ENCODE measurements at regions not wholly inside any gene's neighbourhood (a gene's known extent, or its start where the extent isn't known, plus 50 kb on each side); places are given as distances from the start of the nearest gene placed in this dataset.

DNA sequence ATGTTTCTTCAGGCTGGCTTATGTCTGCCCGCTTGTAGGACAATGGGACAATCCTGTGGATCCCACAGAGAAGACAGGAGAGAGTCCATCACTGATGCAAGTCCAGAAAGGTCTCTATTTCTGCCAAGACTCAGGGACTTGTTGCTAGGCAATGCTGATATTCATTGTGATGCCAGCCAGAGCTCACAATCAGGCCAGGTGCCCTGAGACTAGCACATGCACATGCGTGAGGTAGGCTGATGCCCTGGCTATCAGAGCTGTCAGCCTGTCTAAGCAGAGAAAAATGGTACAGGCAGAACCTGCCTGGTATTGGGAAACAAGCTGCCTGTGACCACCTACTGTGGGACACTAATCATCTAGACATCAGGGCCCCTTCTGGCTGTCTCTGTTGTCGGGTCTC lies 638.7 kb upstream of the TSPY4 start:
- Histone ChIP-seq H3K4me1 (no peaks in the 10 kb centered on the region), H3K27ac (no peak overlapping the region), H3K4me3 (no peak overlapping the region), H3K27me3 (no peaks in the 10 kb centered on the region), H3K36me3 (no peaks in the 10 kb centered on the region), H3K9me3 (no peaks in the 10 kb centered on the region)
- intact Hi-C loops (cut with DNase I; ENCODE audit: low total_unique reads), result no loop called here
- DNase-seq (ENCODE audit: low spot score in 2 of 2), result no peak
- TF ChIP-seq POLR2AphosphoS5 (IDR thresholded peaks at IDR 0.05), result no peak
- TF ChIP-seq, protein P1, sequence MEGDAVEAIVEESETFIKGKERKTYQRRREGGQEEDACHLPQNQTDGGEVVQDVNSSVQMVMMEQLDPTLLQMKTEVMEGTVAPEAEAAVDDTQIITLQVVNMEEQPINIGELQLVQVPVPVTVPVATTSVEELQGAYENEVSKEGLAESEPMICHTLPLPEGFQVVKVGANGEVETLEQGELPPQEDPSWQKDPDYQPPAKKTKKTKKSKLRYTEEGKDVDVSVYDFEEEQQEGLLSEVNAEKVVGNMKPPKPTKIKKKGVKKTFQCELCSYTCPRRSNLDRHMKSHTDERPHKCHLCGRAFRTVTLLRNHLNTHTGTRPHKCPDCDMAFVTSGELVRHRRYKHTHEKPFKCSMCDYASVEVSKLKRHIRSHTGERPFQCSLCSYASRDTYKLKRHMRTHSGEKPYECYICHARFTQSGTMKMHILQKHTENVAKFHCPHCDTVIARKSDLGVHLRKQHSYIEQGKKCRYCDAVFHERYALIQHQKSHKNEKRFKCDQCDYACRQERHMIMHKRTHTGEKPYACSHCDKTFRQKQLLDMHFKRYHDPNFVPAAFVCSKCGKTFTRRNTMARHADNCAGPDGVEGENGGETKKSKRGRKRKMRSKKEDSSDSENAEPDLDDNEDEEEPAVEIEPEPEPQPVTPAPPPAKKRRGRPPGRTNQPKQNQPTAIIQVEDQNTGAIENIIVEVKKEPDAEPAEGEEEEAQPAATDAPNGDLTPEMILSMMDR (IDR thresholded peaks at IDR 0.05), result no peak

DNA sequence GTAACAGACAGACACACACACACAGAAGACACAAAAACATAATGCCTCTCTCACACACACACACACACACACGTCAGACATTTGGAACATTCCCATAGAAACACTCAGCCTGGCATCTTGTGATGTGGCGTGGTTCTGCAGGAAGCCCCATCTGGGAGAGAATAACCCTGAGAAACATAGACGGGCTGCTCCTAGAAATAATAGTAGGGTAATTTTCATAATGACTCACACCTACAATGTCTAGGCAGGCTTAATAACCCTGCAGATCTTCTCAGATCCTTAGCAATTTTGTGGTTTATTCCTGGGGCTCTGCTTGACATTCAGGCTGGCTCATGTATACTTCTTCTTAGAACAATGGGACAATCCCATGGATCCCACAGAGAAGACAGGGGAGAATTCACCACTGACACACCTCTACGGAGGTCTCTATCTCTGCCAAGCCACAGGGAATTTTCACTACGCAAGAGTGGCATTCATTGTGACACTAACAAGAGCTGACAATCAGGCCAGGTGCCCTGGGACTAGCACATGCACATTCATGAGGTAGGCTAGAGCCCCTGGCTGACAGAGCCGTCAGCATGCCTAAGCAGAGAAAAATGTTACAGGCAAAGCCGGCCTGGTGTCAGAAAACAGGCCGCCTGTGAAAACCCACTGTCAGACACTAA lies 631.5 kb upstream of the TSPY4 start:
- Histone ChIP-seq H3K9me3 (no peaks in the 10 kb centered on the region), H3K27me3 (no peaks in the 10 kb centered on the region), H3K36me3 (no peaks in the 10 kb centered on the region), H3K4me3 (no peak overlapping the region), H3K27ac (no peak overlapping the region), H3K4me1 (no peaks in the 10 kb centered on the region)
- no peak for DNase-seq (ENCODE audit: low spot score in 2 of 2)
- TF ChIP-seq, protein P1 (IDR thresholded peaks at IDR 0.05), result no peak
- TF ChIP-seq POLR2AphosphoS5 (IDR thresholded peaks at IDR 0.05) (no peak), POLR2A (IDR thresholded peaks at IDR 0.05) (no peak)
- intact Hi-C loops (cut with DNase I; ENCODE audit: low total_unique reads), result no loop called here

DNA sequence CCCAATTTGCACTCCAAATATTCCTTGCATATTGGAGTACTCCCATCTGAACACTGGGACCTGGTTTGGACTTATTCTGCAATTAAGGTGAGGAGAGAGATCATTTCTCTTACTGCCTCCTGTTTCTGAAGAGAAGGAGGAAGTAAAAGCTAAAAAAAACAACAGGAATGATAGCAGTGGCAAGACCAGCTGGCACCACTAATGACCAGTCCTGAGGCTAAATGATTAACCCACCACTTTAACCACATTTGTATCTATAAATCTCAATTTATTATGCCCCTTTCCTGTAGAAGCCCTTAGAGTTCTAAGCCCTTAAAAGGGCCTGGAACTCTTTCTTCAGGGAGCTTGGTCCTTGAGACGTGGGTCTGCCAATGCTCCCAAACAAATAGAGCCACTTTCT lies 625.0 kb upstream of the TSPY4 start:
- Histone ChIP-seq H3K9me3 (no peaks in the 10 kb centered on the region), H3K27me3 (no peaks in the 10 kb centered on the region)
- intact Hi-C loops (cut with DNase I; ENCODE audit: low total_unique reads), result no loop called here

DNA sequence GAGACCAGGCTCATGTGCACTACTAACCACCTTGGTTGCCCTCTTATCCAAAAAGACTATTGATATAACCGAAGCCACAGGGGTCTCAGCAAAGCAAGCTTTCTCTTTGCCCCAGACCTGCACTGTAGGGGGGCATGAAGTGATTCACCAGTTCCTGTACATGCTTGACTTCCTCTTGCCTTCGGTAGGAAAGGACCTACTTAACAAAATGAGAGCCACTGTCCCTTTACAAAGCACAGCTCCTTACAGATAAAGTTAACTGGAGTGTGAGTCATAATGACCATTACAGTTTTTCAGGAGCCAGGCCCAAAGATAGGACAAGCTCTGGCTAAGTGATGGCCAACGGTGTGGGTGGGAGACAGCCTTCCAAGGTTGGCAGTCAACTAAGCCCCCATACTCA lies 622.0 kb upstream of the TSPY4 start:
- Histone ChIP-seq H3K4me1 (no peaks in the 10 kb centered on the region), H3K4me3 (no peak overlapping the region), H3K9me3 (no peaks in the 10 kb centered on the region), H3K27ac (no peak overlapping the region), H3K27me3 (no peaks in the 10 kb centered on the region), H3K36me3 (no peaks in the 10 kb centered on the region)
- DNase-seq (ENCODE audit: low spot score in 2 of 2), result no peak
- TF ChIP-seq, protein P1 (IDR thresholded peaks at IDR 0.05), result no peak
- TF ChIP-seq POLR2AphosphoS5 (IDR thresholded peaks at IDR 0.05) (no peak), POLR2A (IDR thresholded peaks at IDR 0.05) (no peak)
- intact Hi-C loops (cut with DNase I; ENCODE audit: low total_unique reads), result no loop called here

More for the DNA sequence above, 625.0 kb upstream of the TSPY4 start:
- no peaks in the 10 kb centered on the region for H3K4me1 ChIP-seq
- H3K4me3 ChIP-seq, result no peak overlapping the region
- TF ChIP-seq, protein P1 (IDR thresholded peaks at IDR 0.05), result no peak
- TF ChIP-seq POLR2A (IDR thresholded peaks at IDR 0.05) (no peak), POLR2AphosphoS5 (IDR thresholded peaks at IDR 0.05) (no peak)
- H3K36me3 ChIP-seq, result no peaks in the 10 kb centered on the region
- no peak overlapping the region for H3K27ac ChIP-seq
- no peak for DNase-seq (ENCODE audit: low spot score in 2 of 2)

DNA sequence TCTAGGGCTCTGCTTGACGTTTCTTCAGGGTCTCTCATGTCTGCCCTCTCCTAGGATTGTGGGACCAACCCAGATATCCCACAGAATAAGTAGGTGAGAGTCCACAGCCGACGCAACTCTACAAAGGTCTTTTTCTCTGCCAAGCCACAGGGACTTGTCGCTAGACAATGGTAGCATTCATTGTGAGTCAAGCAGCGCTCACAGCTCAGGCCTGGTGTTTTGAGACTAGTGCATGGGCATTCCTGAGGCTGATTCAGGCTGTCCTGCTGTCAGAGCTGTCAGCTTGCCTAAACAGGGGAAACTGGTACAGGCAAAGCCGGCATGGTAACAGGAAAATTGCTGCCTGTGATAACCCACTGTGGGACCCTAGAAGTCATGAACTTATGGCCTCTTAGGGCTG lies 610.6 kb upstream of the TSPY4 start:
- Histone ChIP-seq H3K4me1 (no peaks in the 10 kb centered on the region), H3K27ac (no peak overlapping the region), H3K4me3 (no peak overlapping the region), H3K9me3 (no peaks in the 10 kb centered on the region), H3K27me3 (no peaks in the 10 kb centered on the region), H3K36me3 (no peaks in the 10 kb centered on the region)
- TF ChIP-seq POLR2AphosphoS5 (IDR thresholded peaks at IDR 0.05) (no peak), POLR2A (IDR thresholded peaks at IDR 0.05) (no peak)
- TF ChIP-seq, protein P1 (IDR thresholded peaks at IDR 0.05), result no peak
- intact Hi-C loops (cut with DNase I; ENCODE audit: low total_unique reads), result no loop called here
- DNase-seq (ENCODE audit: low spot score in 2 of 2), result no peak

Measured in breast epithelium (tissue), 4 donors.